BJ (cell line): ENCODE measurements at regions not wholly inside any gene's neighbourhood (a gene's known extent, or its start where the extent isn't known, plus 50 kb on each side); places are given as distances from the start of the nearest gene placed in this dataset.

Experiments
- CTCF ChIA-PET: fragments of 350-600 bp; formaldehyde crosslinking; extraction: SDS; loops from one replicate; lab custom pipeline; 2021; ENCODE audit warnings: antibody characterized with exemption, inconsistent platforms; lab: Yijun Ruan, JAX
- POLR2A ChIA-PET: fragments of 300-600 bp; sonication (Branson Sonifier 250); formaldehyde crosslinking; extraction: SDS; loops from one replicate; lab custom pipeline; 2021; ENCODE audit warnings: antibody characterized with exemption; lab: Charles Lee
- DNase-seq: peaks from one replicate; pipeline ENCODE4 v3.0.0-alpha.2; 2011; ENCODE audit warnings: low read depth
- H3K27me3 ChIP-seq: 2 replicates; pipeline ENCODE4 v1.6.0; 2011; ENCODE audit warnings: low read length; ENCODE audit not compliant: control insufficient read depth, insufficient read depth
- H3K36me3 ChIP-seq: 2 replicates; pipeline ENCODE4 v1.5.1; 2011; ENCODE audit warnings: low read length; ENCODE audit not compliant: control insufficient read depth, insufficient read depth
- H3K4me3 ChIP-seq: 2 replicates; pipeline ENCODE4 v1.5.1; 2011; ENCODE audit warnings: low read depth, mild to moderate bottlenecking, control low read depth, low read length
- CTCF ChIP-seq: IDR thresholded peaks from 2 replicates; pipeline ENCODE4 v1.5.1; 2011; ENCODE audit warnings: low read depth, mild to moderate bottlenecking, control low read depth, inconsistent platforms, low read length, moderate library complexity; ENCODE audit not compliant: insufficient read depth

GRCh38 chr10:121667948-121668313 is 69.7 kb upstream of the FGFR2 start:
- CTCF ChIA-PET, result no interaction called here
- no peak for DNase-seq
- Histone ChIP-seq H3K36me3 (no peaks in the 10 kb centered on the region), H3K4me3 (no peak overlapping the region), H3K27me3 (no peaks in the 10 kb centered on the region)
- POLR2A ChIA-PET, result no interaction called here
- no peak for TF ChIP-seq CTCF

GRCh38 chr10:121665809-121666208 is 67.6 kb upstream of the FGFR2 start:
- H3K36me3 ChIP-seq, result no peaks in the 10 kb centered on the region
- no peak for TF ChIP-seq CTCF
- CTCF ChIA-PET, result no interaction called here
- POLR2A ChIA-PET, result no interaction called here
- no peak for DNase-seq
- no peak overlapping the region for H3K4me3 ChIP-seq
- no peaks in the 10 kb centered on the region for H3K27me3 ChIP-seq

- ChIA-PET CTCF (no interaction called here), POLR2A (no interaction called here)
- H3K4me3 ChIP-seq, result no peak overlapping the region
- no peak for TF ChIP-seq CTCF
- DNase-seq, result no peak
- no peaks in the 10 kb centered on the region for H3K36me3 ChIP-seq
- H3K27me3 ChIP-seq, result no peaks in the 10 kb centered on the region
These were observed 66.4 kb upstream of the FGFR2 start for GRCh38 chr10:121664671-121665070.

GRCh38 chr10:121662945-121663917 is 65.0 kb upstream of the FGFR2 start:
- Histone ChIP-seq H3K4me3 (no peak overlapping the region), H3K27me3 (no peaks in the 10 kb centered on the region), H3K36me3 (no peaks in the 10 kb centered on the region)
- no peak for TF ChIP-seq CTCF
- DNase-seq, result no peak
- ChIA-PET POLR2A (no interaction called here), CTCF (no interaction called here)

- Histone ChIP-seq H3K27me3 (no peaks in the 10 kb centered on the region), H3K36me3 (no peaks in the 10 kb centered on the region), H3K4me3 (no peak overlapping the region)
- ChIA-PET POLR2A (no interaction called here), CTCF (no interaction called here)
- no peak for DNase-seq
- no peak for TF ChIP-seq CTCF
These were observed 64.3 kb upstream of the FGFR2 start for GRCh38 chr10:121662531-121662930.
